ENCODE measurements at regions not wholly inside any gene's neighbourhood (a gene's known extent, or its start where the extent isn't known, plus 50 kb on each side); places are given as distances from the start of the nearest gene placed in this dataset.
A peak's percentile ranks its signal among the peaks of the same experiment; 100 is the strongest.

- H3K4me3 ChIP-seq (ENCODE audit: control insufficient read depth, low read depth, low read length) = no peak overlapping the region
- no peak for DNase-seq (ENCODE audit: low read depth)
- TF ChIP-seq CTCF (conservative IDR thresholded peaks at IDR 0.05; ENCODE audit: control insufficient read depth, insufficient read depth, low read depth, low read length) = no peak
Observed at GRCh38 chr14:51439896-51440295, 199.8 kb downstream of the TMX1 start.

GRCh38 chr14:51441001-51441400 is 201.0 kb downstream of the TMX1 start:
- no peak for DNase-seq (ENCODE audit: low read depth)

GRCh38 chr14:51442513-51443175 is 202.6 kb downstream of the TMX1 start:
- no peak overlapping the region for H3K4me3 ChIP-seq (ENCODE audit: control insufficient read depth, low read depth, low read length)
- TF ChIP-seq CTCF (conservative IDR thresholded peaks at IDR 0.05; ENCODE audit: control insufficient read depth, insufficient read depth, low read depth, low read length) = no peak
- peak; percentile 97 for DNase-seq (ENCODE audit: low read depth)

More at GRCh38 chr14:51441001-51441400, 201.0 kb downstream of the TMX1 start:
- H3K4me3 ChIP-seq (ENCODE audit: control insufficient read depth, low read depth, low read length) = no peak overlapping the region
- no peak for TF ChIP-seq CTCF (conservative IDR thresholded peaks at IDR 0.05; ENCODE audit: control insufficient read depth, insufficient read depth, low read depth, low read length)

GRCh38 chr14:51443195-51444018 is 203.4 kb downstream of the TMX1 start:
- no peak for TF ChIP-seq CTCF (conservative IDR thresholded peaks at IDR 0.05; ENCODE audit: control insufficient read depth, insufficient read depth, low read depth, low read length)
- no peak overlapping the region for H3K4me3 ChIP-seq (ENCODE audit: control insufficient read depth, low read depth, low read length)
- DNase-seq (ENCODE audit: low read depth) = peak; percentile 81

GRCh38 chr14:51444353-51445000 is 204.4 kb downstream of the TMX1 start:
- no peak for DNase-seq (ENCODE audit: low read depth)
- H3K4me3 ChIP-seq (ENCODE audit: control insufficient read depth, low read depth, low read length) = no peak overlapping the region
- TF ChIP-seq CTCF (conservative IDR thresholded peaks at IDR 0.05; ENCODE audit: control insufficient read depth, insufficient read depth, low read depth, low read length) = no peak

- TF ChIP-seq CTCF (conservative IDR thresholded peaks at IDR 0.05; ENCODE audit: control insufficient read depth, insufficient read depth, low read depth, low read length) = no peak
- no peak overlapping the region for H3K4me3 ChIP-seq (ENCODE audit: control insufficient read depth, low read depth, low read length)
- no peak for DNase-seq (ENCODE audit: low read depth)
Observed at GRCh38 chr14:51445001-51445390, 204.9 kb downstream of the TMX1 start.
